ENCODE measurements at regions not wholly inside any gene's neighbourhood (a gene's known extent, or its start where the extent isn't known, plus 50 kb on each side); places are given as distances from the start of the nearest gene placed in this dataset.

DNA sequence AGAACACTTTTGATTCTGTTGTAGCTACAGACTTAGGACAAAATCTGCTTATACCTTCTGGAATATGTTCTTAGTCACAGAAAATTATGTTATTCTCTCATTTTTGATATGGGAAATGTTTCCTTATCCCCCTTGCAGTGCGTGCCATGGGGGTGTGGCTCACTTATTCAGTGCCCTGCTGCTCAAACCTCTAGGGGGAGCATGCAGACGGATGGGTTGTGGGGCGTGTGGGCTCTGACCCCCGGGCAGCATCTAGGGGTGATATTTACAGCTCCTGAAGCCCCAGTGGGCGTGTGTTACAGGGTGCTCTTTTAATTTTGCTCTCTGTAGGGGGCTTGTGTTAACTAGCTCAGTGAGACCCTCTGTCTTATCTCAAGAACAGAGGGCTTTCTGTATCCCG lies 61.3 kb upstream of the FERMT1 start:
- DNase-seq, result no peak

DNA sequence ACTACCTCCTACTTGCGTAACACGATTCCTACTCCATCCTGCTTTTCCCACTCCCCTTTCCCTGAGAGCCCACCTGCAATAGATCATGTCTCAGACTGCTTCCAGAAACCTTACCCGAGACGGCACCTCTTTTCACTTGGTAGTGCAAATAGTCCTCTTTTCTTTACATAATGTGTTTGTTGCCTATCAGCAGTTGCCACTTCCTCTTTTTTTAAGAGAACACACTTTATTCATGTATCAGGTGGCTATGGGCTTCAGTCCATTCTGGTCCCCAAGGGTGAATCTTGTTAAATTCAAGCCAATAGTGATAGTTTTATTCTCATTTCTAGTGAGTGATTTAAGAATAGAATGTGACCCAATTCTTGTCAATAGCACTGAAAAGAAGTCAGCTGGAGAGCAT lies 57.7 kb upstream of the FERMT1 start:
- DNase-seq, result no peak

DNA sequence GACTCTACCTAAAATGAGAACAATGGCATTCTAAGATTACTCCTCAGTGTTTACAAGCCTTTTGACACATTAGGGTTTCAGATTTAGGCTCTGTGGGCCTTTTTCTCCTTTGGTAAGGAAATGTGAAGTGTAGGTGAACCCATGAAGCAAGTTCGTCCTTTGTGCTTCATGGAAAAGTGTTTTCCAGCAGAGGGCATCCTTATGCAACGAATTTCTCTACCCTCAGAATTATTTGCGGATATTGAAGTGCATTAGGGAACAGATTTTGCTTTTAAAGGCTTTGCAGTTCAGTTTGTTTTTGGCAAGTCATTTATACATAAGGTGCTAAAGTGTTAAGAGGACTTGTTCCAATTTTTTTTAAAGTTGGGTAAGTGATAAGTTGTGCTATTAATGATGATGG lies 55.7 kb upstream of the FERMT1 start:
- DNase-seq, result no peak

DNA sequence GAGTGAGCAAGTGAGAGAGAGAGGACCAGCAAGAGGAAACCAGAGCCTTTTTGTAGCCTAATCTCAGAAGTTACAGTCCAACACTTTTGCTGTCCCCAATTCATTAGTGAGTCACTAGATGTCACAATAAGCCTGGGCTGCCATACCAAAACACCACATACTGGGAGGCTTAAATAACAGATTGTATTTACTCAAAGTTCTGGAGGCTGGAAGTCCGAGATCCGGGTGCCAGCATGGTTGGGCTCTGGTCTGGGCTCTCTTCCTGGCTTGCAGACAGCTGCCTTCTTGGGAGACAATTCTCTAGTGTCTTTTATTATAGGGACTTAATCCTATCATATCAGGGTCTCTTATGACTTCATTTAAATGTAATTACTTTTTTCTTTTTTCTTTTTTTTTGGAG lies 50.7 kb upstream of the FERMT1 start:
- no peak for DNase-seq

Measured in SIG-M5 (cell line).